ENCODE measurements at regions not wholly inside any gene's neighbourhood (a gene's known extent, or its start where the extent isn't known, plus 50 kb on each side); places are given as distances from the start of the nearest gene placed in this dataset.

DNA sequence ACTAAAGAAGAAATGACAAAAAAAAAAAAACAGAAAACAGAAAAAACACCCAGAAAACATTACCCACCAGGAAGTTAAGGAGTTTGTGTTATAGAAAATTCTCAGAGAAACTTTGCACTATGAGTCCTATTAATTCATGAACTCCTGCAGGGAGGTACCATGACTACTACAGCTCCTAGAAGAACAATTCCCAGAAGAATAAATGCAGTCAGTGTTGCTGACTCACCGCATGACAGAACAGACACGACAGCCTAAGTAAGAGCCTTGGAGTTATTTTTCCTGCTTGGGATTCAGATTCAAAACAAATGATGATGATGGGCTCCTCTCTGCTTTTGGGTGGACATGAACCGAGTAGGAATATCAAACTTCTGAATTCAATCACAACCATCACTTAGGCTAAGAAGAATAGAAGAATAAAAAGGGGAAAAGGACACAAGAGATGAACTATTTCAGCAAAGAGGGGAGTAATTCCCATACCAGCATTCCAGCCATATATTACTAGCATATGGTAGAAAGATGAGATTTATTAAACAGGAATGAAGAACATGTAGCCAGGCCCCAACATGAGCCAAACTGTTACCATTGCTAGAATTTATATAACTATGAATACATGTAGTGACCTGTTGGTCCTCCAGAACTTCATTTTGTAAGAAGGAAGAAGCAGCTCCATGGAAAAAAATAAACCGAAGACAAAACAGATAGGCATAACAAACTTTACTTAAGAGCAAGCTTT is 209.6 kb upstream of the PDE4D start:
- no peak overlapping the region for H2BK120ac ChIP-seq (ENCODE audit: low read depth, low read length, poor library complexity, severe bottlenecking)
- no peak overlapping the region for H3K4ac ChIP-seq (ENCODE audit: low read depth, low read length)
- no peaks in the 10 kb centered on the region for H3K9me3 ChIP-seq (ENCODE audit: control insufficient read depth, low read depth, low read length)
- no peak overlapping the region for H3K18ac ChIP-seq (ENCODE audit: insufficient read length, low read depth, low read length)
- H3K27ac ChIP-seq (ENCODE audit: insufficient read length, low read depth, low read length), result no peak overlapping the region
- no peak overlapping the region for H3K4me2 ChIP-seq (ENCODE audit: insufficient read depth, insufficient read length, low read length)
- Mint-ChIP-seq H3K27ac (no peak overlapping the region), H3K36me3 (ENCODE audit: insufficient read depth in 1 of 3, low read depth in 3 of 3) (peaks cover 7 to 27% (median 9%) of the 10 kb centered on the region in 3 experiments), H3K4me1 (no peaks in the 10 kb centered on the region), H3K9me3 (peaks cover 29 to 36% of the 10 kb centered on the region in 2 experiments), H3K4me3 (no peak overlapping the region), H3K27me3 (ENCODE audit: low read depth) (no peaks in the 10 kb centered on the region)
- H2BK12ac ChIP-seq (ENCODE audit: insufficient read length, low read depth, low read length), result no peak overlapping the region
- no peaks in the 10 kb centered on the region for H3K79me1 ChIP-seq (ENCODE audit: insufficient read depth, low read depth, low read length, poor library complexity, severe bottlenecking)
- H3K56ac ChIP-seq (ENCODE audit: insufficient read length, low read depth, low read length), result no peak overlapping the region
- no peak overlapping the region for H4K5ac ChIP-seq (ENCODE audit: insufficient read length, low read depth, low read length)
- no peak overlapping the region for H3T11ph ChIP-seq (ENCODE audit: low read length)
- no peaks in the 10 kb centered on the region for H3K4me1 ChIP-seq (ENCODE audit: insufficient read depth, low read length)
- no CpG with 5 or more reads among the region's 4 CpGs for WGBS (ENCODE audit: extremely low coverage, insufficient read length, low lambda C conversion rate)
- no peak overlapping the region for H3K23ac ChIP-seq (ENCODE audit: insufficient read length, low read depth, low read length)
- H2AK5ac ChIP-seq (ENCODE audit: insufficient read length, low read length), result no peak overlapping the region
- H4K91ac ChIP-seq (ENCODE audit: insufficient read length, low read depth, low read length), result no peak overlapping the region
- TF ChIP-seq, protein P1, sequence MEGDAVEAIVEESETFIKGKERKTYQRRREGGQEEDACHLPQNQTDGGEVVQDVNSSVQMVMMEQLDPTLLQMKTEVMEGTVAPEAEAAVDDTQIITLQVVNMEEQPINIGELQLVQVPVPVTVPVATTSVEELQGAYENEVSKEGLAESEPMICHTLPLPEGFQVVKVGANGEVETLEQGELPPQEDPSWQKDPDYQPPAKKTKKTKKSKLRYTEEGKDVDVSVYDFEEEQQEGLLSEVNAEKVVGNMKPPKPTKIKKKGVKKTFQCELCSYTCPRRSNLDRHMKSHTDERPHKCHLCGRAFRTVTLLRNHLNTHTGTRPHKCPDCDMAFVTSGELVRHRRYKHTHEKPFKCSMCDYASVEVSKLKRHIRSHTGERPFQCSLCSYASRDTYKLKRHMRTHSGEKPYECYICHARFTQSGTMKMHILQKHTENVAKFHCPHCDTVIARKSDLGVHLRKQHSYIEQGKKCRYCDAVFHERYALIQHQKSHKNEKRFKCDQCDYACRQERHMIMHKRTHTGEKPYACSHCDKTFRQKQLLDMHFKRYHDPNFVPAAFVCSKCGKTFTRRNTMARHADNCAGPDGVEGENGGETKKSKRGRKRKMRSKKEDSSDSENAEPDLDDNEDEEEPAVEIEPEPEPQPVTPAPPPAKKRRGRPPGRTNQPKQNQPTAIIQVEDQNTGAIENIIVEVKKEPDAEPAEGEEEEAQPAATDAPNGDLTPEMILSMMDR (conservative IDR thresholded peaks at IDR 0.05), result no peak
- no peak overlapping the region for H4K8ac ChIP-seq (replicated peaks; ENCODE audit: insufficient read length, low read depth, low read length)
- H3K27me3 ChIP-seq (ENCODE audit: insufficient read depth, low read length), result no peaks in the 10 kb centered on the region
- no peak overlapping the region for H3K14ac ChIP-seq (ENCODE audit: insufficient read depth, low read length)
- no peak overlapping the region for H3K9ac ChIP-seq (ENCODE audit: extremely low read depth, insufficient read length, low read length)
- no peak for DNase-seq
- no peak overlapping the region for H2BK5ac ChIP-seq (ENCODE audit: insufficient read length, low read length)
- H2BK20ac ChIP-seq (ENCODE audit: low read depth, low read length, poor library complexity, severe bottlenecking), result no peak overlapping the region
- H3K79me2 ChIP-seq (ENCODE audit: insufficient read depth, low read length), result no peaks in the 10 kb centered on the region
- no peak overlapping the region for H2BK15ac ChIP-seq (ENCODE audit: low read depth, low read length)
- H3K23me2 ChIP-seq (ENCODE audit: insufficient read length, low read depth, low read length, poor library complexity, severe bottlenecking), result no peaks in the 10 kb centered on the region
- no peak overlapping the region for H2AFZ ChIP-seq (ENCODE audit: low read length)
- no peaks in the 10 kb centered on the region for H4K20me1 ChIP-seq (ENCODE audit: control insufficient read depth, insufficient read depth, insufficient read length)

All from H9 (cell line).